Loucy (cell line): ENCODE measurements at regions not wholly inside any gene's neighbourhood (a gene's known extent, or its start where the extent isn't known, plus 50 kb on each side); places are given as distances from the start of the nearest gene placed in this dataset.
"Not testable (repeated sequence)": the region's sequence is repeated elsewhere in the genome, so short reads cannot be mapped to it uniquely, and the experiment has no call there.

ENCODE experiments used
- CTCF ChIP-seq: fragments of 200-600 bp; sonication (generic); conservative IDR thresholded peaks from 2 replicates; pipeline ENCODE4 v1.5.1; 2014; ENCODE audit warnings: mild to moderate bottlenecking, antibody characterized with exemption, low read length
- EZH2phosphoT487 ChIP-seq: fragments of 200-600 bp; IDR thresholded peaks from 2 replicates; pipeline ENCODE4 v1.6.1; 2018; ENCODE audit warnings: antibody characterized with exemption, mild to moderate bottlenecking, moderate library complexity, borderline replicate concordance

GRCh38 chr14:28187902-28188830, 578.4 kb upstream of the FOXG1 start:
- TF ChIP-seq CTCF, EZH2phosphoT487: not testable (repeated sequence)
